ENCODE measurements at regions not wholly inside any gene's neighbourhood (a gene's known extent, or its start where the extent isn't known, plus 50 kb on each side); places are given as distances from the start of the nearest gene placed in this dataset.
"Not testable (repeated sequence)": the region's sequence is repeated elsewhere in the genome, so short reads cannot be mapped to it uniquely, and the experiment has no call there.

GRCh38 chrX:15116900-15117299, 153.0 kb downstream of the ASB9 start:
- DNase-seq (ENCODE audit: low read depth): no peak

GRCh38 chrX:15114743-15115566, 154.9 kb downstream of the ASB9 start:
- no peak for DNase-seq (ENCODE audit: low read depth)

DNA sequence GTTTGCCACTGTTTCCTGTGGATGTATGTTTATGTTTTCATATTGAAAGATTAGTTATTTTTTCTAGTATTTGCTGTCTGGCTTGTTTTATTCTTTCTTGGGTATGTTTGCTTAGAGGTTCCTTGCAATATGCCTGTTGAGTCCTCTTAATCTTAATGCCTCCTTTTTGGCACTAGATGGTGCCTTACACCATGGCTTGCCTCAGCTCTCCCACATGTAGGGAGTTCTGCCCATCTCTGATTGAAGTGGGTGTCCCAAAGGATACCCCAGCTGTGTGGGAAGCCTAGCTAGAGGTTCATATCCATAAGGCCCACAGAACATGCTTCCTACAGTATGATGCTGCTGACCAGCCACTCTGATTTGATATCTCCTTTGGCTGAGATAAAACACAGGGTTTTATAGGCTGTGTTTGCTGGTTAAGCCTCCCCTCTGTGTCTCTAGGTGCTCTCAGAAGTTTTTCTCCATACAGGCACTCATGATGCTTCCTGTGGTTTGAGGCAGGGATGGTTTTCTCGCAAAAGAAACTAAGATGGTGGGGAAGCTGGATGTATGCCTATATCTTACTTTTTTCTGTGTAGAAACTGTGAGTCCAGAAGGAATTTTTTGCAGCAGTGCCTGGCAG, 162.4 kb downstream of the ASB9 start:
- no peak for DNase-seq (ENCODE audit: low read depth)

DNA sequence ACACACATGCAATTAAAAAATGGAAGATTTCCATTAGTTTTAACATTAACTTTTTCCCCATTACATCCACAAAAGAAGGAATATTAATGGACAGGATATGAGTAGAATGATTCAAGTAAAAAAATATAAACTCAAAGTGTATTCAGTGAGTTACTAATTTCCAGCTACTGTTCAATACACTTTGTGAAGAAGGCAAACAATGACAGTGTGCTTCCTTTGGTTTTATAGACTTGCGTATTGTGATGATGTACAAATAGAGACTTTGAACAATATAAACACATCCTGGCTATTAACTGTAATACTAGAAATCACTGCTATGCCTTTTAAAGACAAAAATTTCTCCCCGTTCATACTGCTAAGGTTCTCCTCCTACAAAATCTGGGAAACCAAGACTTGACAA, 171.4 kb downstream of the ASB9 start:
- DNase-seq (ENCODE audit: low read depth): no peak

- DNase-seq (ENCODE audit: low read depth): no peak
Observed at GRCh38 chrX:15087747-15088146, 182.1 kb downstream of the ASB9 start.

DNA sequence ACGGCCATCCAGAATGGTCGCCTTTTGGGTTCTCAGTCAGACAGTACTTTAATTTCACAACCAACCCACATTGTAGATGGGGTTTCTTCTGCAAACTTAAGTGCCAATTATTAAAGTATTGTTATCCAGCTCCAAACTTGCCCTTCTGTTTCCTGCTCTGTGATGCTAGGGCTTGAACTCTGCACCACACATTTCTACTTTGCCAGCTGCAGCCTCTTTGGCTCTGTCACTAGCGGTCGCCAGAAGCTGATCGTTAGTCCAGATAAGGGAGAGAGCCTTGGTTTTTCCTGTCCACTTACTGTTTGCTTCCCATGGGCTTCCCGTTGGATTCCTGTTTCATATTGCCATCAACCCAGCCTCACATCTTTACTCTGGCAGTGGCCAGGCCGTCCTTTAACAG, 196.6 kb downstream of the ASB9 start:
- DNase-seq (ENCODE audit: low read depth): no peak

GRCh38 chrX:15072880-15073279, 197.0 kb downstream of the ASB9 start:
- no peak for DNase-seq (ENCODE audit: low read depth)

GRCh38 chrX:15072259-15072658, 197.6 kb downstream of the ASB9 start:
- no peak for DNase-seq (ENCODE audit: low read depth)

- no peak for DNase-seq (ENCODE audit: low read depth)
Observed at GRCh38 chrX:15059474-15059873, 186.3 kb downstream of the MOSPD2 start.

DNA sequence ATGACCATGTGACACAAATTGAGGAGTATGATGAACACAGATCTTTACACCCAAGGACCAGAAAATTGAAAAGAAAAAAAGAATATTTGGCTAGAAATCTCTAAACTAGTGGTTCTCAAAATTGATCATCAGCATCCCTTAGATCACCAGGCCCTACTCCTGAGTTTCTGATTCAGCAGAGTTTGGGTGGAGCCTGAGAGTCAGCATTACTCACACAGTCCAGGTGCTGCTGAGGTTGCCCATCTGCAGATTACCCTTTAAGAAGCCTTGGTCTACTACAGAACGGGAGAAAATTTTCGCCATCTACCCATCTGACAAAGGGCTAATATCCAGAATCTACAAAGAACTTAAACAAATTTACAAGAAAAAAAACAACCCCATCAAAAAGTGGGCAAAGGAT, 182.8 kb downstream of the MOSPD2 start:
- peak; percentile 23 for DNase-seq (ENCODE audit: low read depth)

- DNase-seq (ENCODE audit: low read depth): peak; percentile 87
Observed at GRCh38 chrX:15055146-15055930, 182.1 kb downstream of the MOSPD2 start.

- no peak for DNase-seq (ENCODE audit: low read depth)
Observed at GRCh38 chrX:15050395-15050794, 177.2 kb downstream of the MOSPD2 start.

GRCh38 chrX:15043538-15043937, 170.3 kb downstream of the MOSPD2 start:
- DNase-seq (ENCODE audit: low read depth): no peak

- DNase-seq (ENCODE audit: low read depth): no peak
Observed at GRCh38 chrX:15033917-15034316, 160.7 kb downstream of the MOSPD2 start.

DNA sequence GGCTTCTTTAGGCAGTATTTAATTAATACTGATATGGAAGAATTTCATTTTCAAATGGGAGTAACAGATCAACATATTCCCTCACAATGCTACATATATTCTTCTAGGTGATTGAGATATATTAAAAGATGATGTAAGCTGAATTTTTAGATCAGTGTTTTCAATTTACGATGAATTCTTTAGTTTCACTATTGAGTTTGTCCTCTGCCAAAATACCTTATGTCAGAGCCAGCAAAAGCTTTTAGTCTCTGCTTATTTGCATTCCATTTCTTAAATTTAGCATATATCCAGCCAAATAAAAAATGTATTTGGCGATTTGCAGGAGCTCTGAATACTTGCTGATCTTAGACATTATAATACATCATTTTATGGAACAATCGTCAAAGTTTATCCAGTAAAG, 144.3 kb downstream of the MOSPD2 start:
- DNase-seq (ENCODE audit: low read depth): no peak

DNA sequence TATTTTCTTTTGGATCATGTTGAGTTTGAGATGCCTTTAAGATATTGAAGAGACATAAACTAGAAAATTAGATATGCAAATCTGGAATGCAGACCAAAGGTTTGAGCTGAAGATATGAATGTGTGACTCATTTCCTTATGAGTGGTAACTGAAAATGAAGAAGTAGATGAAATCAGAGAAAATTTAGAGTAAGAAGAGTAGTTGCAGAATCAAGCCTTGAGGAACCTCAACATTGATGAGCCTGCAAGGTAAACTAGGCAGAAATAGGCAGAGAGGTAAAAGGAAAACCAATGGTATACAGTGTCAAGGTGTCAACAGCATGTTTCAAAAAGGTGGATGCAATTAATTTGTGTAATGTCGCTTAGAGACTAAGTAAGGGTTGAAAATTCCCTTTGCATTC, 142.8 kb downstream of the MOSPD2 start:
- no peak for DNase-seq (ENCODE audit: low read depth)

DNA sequence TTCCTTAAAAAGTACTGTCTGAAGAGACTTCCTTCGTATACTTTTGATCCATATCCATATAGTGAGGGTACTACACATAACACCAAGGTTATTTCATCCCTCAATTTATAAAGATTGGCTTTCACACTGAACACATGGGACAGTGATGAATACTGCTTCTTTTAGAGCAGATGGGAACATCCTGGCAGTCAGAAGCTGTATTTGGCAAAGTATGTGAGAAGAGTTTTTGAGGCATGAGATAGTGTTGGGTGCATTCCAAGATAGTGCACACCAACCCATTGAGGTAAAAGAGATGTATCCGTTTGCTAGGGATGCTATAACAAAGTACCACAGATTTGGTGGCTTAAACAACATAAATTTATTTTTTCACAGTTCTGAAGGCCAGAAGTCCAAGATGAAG, 141.1 kb downstream of the MOSPD2 start:
- no peak for DNase-seq (ENCODE audit: low read depth)

DNA sequence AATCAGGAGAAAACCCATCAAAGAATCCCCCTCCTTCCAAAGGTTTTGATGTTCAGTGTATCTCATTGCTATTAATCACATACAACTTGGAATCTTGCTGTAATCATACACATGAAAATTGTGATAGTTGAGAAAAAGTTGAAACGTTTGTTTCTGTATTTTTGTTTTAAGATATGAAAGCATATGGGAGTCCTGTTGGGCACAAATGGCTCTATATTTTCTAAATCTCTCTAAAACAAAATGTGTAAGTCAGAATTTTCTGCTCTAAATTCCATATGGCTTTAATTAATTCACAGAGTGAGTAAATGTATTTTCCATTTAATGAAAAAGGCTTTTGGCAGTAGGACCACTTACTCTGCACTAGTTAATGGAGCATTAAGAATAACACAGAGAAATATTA, 140.2 kb downstream of the MOSPD2 start:
- DNase-seq (ENCODE audit: low read depth): no peak

DNA sequence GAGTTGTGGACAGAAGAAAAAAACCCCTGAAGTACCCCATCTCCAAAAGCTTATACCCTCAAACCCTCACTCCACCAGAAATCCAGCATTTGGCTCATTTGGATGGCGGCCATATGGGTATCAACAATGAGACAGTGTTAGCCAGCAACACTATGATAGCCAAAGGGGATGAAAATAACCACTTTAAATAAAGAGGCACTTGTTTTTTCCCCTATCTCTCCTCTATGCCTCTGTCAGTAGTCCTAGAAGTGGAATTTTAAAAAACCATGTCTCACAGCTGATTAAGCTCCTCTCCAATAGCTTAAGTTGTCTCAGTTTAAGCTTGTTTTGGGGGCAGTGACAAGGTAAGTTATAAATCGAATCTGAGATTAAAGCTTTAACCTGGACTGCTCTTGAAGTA, 124.0 kb downstream of the MOSPD2 start:
- no peak for DNase-seq (ENCODE audit: low read depth)

- DNase-seq (ENCODE audit: low read depth): not testable (repeated sequence)
Observed at GRCh38 chrX:14984425-14984824, 111.2 kb downstream of the MOSPD2 start.
